H7 (cell line): ENCODE measurements at regions not wholly inside any gene's neighbourhood (a gene's known extent, or its start where the extent isn't known, plus 50 kb on each side); places are given as distances from the start of the nearest gene placed in this dataset.

ENCODE experiments used
- DNase-seq: peaks from one replicate; pipeline ENCODE4 v3.0.0; 2012
- H3K27me3 ChIP-seq: 2 replicates; pipeline ENCODE4 v1.6.0; 2011; ENCODE audit warnings: mild to moderate bottlenecking, low read length; ENCODE audit not compliant: control insufficient read depth, insufficient read depth
- H3K36me3 ChIP-seq: replicated peaks from 2 replicates; pipeline ENCODE4 v1.5.1; 2011; ENCODE audit warnings: low read length; ENCODE audit not compliant: control insufficient read depth, insufficient read depth
- H3K4me3 ChIP-seq: 2 replicates; pipeline ENCODE4 v1.5.1; 2011; ENCODE audit warnings: low read depth, mild to moderate bottlenecking, control low read depth, low read length, moderate library complexity; ENCODE audit not compliant: insufficient read depth

GRCh38 chr7:4631380-4632179 lies 50.5 kb upstream of the FOXK1 start:
- DNase-seq: peak; percentile 84
- Histone ChIP-seq H3K36me3 (no peaks in the 10 kb centered on the region), H3K4me3 (no peak overlapping the region), H3K27me3 (peaks cover 17% of the 10 kb centered on the region; the same call in 1 of the 2 replicates)
